ENCODE measurements at regions not wholly inside any gene's neighbourhood (a gene's known extent, or its start where the extent isn't known, plus 50 kb on each side); places are given as distances from the start of the nearest gene placed in this dataset.

DNA sequence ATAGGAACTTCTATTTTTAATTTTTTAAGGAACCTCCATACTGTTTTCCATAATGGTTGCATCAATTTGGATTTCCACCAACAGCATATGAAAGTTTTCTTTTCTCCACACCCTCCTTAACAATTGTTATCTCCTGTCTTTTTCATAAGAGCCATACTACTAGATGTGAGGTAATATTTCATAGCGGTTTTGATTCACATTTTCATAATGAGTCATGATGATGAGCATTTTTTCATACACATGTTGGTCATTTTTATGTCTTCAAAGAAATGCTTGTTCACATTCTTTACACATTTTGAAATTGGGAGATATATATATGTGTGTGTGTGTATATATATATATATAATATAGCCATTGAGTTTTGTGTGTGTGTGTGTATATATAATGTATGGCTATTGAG lies 420.3 kb upstream of the PCDH9 start:
- intact Hi-C loops (cut with micrococcal nuclease), result no loop called here

DNA sequence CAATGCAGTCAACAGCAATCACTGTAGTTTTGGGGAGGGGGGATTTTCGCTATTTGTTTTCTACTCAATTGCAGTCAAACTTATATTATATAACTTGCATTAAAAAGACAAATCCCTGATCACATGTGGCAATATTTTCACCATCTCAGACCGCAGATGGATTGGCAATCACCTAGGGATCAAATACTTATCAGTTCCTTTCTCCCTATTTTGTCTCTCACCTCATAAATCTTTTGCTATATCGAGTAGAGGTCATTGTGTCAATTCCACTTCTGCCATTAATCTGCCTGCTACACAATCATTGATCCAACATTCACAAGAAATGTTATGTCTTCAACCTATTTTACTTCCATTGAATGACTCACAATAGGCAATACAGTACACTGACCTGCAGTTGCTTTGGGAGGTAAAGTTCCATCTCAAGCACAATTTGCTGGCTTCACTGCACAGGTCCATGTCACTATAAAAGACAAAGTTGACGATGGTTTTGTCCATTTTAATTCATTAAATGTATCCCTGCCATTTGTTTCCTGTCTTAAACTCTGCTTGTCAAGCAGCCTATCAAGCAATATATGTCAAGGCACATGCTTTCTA lies 415.8 kb upstream of the PCDH9 start:
- ChIA-PET POLR2A (no interaction called here), CTCF (no interaction called here)
- DNase-seq, result no peak
- ATAC-seq (ENCODE audit: low read depth), result no peak
- no peaks in the 10 kb centered on the region for H3K4me1 Mint-ChIP-seq
- no peaks in the 10 kb centered on the region for H3K27me3 Mint-ChIP-seq
- no peak overlapping the region for H3K27ac Mint-ChIP-seq
- TF ChIP-seq, protein P1, sequence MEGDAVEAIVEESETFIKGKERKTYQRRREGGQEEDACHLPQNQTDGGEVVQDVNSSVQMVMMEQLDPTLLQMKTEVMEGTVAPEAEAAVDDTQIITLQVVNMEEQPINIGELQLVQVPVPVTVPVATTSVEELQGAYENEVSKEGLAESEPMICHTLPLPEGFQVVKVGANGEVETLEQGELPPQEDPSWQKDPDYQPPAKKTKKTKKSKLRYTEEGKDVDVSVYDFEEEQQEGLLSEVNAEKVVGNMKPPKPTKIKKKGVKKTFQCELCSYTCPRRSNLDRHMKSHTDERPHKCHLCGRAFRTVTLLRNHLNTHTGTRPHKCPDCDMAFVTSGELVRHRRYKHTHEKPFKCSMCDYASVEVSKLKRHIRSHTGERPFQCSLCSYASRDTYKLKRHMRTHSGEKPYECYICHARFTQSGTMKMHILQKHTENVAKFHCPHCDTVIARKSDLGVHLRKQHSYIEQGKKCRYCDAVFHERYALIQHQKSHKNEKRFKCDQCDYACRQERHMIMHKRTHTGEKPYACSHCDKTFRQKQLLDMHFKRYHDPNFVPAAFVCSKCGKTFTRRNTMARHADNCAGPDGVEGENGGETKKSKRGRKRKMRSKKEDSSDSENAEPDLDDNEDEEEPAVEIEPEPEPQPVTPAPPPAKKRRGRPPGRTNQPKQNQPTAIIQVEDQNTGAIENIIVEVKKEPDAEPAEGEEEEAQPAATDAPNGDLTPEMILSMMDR (IDR thresholded peaks at IDR 0.05), result no peak
- H3K36me3 Mint-ChIP-seq (ENCODE audit: low read depth), result no peaks in the 10 kb centered on the region
- H3K4me3 Mint-ChIP-seq, result no peak overlapping the region
- intact Hi-C loops (cut with micrococcal nuclease), result no loop called here
- peaks cover 19% of the 10 kb centered on the region for H3K9me3 Mint-ChIP-seq

More for the DNA sequence above, 420.3 kb upstream of the PCDH9 start:
- Mint-ChIP-seq H3K36me3 (ENCODE audit: low read depth) (no peaks in the 10 kb centered on the region), H3K27ac (no peak overlapping the region), H3K9me3 (peaks cover 12% of the 10 kb centered on the region), H3K4me1 (no peaks in the 10 kb centered on the region), H3K4me3 (no peak overlapping the region), H3K27me3 (no peaks in the 10 kb centered on the region)
- ATAC-seq (ENCODE audit: low read depth) (no peak), DNase-seq (no peak)
- ChIA-PET CTCF (no interaction called here), POLR2A (no interaction called here)
- TF ChIP-seq, protein P1 (IDR thresholded peaks at IDR 0.05), result no peak

DNA sequence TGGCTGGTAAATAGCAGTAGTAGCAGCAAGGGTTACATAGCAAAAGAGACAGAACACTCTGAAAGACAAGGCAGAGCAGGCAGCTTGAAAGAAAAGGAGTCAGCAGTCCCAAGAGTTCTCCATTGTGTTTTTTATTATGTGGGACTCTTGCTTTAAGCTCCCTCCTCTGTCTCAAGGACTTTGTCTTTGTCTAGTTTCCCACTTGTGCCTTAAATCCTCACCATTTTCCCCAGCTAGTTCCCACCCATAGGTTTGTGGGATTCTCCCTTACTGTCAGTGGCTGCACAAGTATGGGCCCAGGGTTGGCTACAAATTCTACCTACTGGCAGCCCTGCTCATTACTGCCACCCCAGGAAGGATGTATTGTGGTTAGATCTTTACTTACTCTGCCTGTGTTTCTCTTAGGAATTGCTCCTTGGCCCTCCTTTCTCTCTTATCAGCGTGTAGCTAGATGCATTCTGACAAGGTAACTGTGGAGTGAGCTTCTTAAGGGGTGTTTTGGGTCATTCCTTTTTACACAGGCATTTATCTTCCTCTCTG lies 413.4 kb upstream of the PCDH9 start:
- Mint-ChIP-seq H3K27me3 (no peaks in the 10 kb centered on the region), H3K9me3 (peaks cover 19% of the 10 kb centered on the region), H3K4me3 (no peak overlapping the region), H3K36me3 (ENCODE audit: low read depth) (no peaks in the 10 kb centered on the region), H3K27ac (no peak overlapping the region), H3K4me1 (no peaks in the 10 kb centered on the region)
- TF ChIP-seq, protein P1 (IDR thresholded peaks at IDR 0.05), result no peak
- DNase-seq (no peak), ATAC-seq (ENCODE audit: low read depth) (no peak)
- POLR2A ChIA-PET, result no interaction called here
- CTCF ChIA-PET, result no interaction called here
- intact Hi-C loops (cut with micrococcal nuclease), result no loop called here

DNA sequence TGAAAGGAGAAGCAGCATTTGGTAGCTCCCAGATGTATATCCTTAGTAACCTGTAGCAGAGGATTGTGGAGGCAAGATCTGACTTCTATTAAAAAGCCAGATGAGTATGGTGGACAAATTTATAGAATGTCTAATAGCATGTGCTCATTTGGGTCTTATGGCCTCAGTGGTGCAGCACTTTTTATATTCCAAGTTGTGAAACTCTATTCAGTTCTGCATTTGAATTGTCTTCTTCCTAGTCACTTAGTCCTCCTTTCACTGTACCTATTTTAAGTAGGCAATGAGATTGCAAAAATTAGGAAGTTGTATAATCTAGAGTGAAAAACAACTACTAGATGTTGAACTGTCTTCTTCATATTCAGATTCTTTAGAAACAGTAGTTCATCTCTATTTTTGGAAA lies 412.5 kb upstream of the PCDH9 start:
- peaks cover 17% of the 10 kb centered on the region for H3K9me3 Mint-ChIP-seq
- DNase-seq (no peak), ATAC-seq (ENCODE audit: low read depth) (no peak)
- no peaks in the 10 kb centered on the region for H3K4me1 Mint-ChIP-seq
- ChIA-PET POLR2A (no interaction called here), CTCF (no interaction called here)
- no peaks in the 10 kb centered on the region for H3K36me3 Mint-ChIP-seq (ENCODE audit: low read depth)
- no peak overlapping the region for H3K4me3 Mint-ChIP-seq
- H3K27ac Mint-ChIP-seq, result no peak overlapping the region
- intact Hi-C loops (cut with micrococcal nuclease), result no loop called here
- H3K27me3 Mint-ChIP-seq, result no peaks in the 10 kb centered on the region
- TF ChIP-seq, protein P1 (IDR thresholded peaks at IDR 0.05), result no peak

DNA sequence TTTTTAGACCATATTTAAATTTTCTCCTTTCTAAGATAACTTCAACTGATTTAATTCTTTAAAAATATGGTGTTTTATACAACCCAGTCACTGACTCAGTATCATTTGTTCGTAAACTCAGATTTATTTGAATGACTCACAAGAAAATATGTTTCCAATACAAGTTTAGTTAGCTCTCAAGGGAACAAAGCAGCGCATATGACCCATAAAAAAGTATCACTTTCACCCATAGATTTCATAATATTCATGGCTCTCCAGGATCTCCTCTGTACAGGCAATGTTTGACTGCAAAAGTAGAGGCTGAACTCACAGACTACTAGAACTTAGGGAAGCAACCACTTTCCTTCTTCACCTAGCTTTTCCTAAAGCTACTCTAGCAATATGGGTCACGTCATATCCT lies 405.6 kb upstream of the PCDH9 start:
- ChIA-PET CTCF (no interaction called here), POLR2A (no interaction called here)
- Mint-ChIP-seq H3K4me3 (no peak overlapping the region), H3K9me3 (peaks cover 6% of the 10 kb centered on the region), H3K4me1 (no peaks in the 10 kb centered on the region), H3K36me3 (ENCODE audit: low read depth) (no peaks in the 10 kb centered on the region), H3K27ac (no peak overlapping the region), H3K27me3 (no peaks in the 10 kb centered on the region)
- DNase-seq (no peak), ATAC-seq (ENCODE audit: low read depth) (no peak)
- intact Hi-C loops (cut with micrococcal nuclease), result no loop called here
- TF ChIP-seq, protein P1 (IDR thresholded peaks at IDR 0.05), result no peak

Data from activated B cell treated with CpG ODN at 0.5 μM for 24 hours (primary cell).